LNCAP (cell line): ENCODE measurements at regions not wholly inside any gene's neighbourhood (a gene's known extent, or its start where the extent isn't known, plus 50 kb on each side); places are given as distances from the start of the nearest gene placed in this dataset.

Experiments used
- TF ChIP-seq, protein P1 (sequence below): fragments of 450-650 bp; IDR thresholded peaks from 2 replicates; pipeline ENCODE4 v1.5.1; 2017; ENCODE audit warnings: mild to moderate bottlenecking

DNA sequence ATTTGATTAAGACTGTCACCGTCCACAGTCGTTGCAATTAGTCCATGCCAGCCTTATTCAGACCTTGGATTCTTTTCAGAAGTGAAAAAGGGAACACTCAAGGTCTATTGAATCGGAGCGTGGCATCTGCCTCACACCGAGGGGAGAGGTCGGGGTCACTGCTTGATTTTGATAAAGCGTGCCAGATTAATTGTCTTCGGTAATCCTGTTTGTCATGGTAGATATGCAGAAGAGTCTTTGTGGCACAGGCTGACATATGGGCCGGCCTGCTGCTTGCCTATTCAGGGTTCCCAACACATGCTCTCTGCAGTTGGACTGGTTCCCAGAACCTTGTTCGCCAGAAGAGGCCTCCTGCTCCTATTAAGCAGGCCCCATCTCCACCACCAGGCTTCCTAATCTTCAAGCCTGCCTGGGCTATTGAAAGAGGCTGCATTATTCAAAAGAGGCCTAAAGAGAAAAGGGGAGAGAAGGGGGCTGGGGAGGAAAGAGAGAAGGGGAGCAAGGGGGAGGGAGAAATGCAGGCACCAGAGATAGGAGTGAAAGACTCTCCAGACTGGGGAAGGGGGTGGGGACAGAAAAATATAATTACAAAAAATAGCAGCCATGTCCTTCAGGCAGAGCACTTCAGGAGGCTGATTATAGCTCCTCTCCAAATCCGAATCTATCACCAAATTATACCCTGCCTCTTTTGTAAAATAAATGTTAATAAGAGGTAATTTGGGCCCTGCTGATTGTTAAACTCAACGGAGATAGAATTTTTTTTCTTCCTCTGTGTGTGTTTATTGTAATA is 611.3 kb downstream of the HDGFL1 start:
- TF ChIP-seq, protein P1, sequence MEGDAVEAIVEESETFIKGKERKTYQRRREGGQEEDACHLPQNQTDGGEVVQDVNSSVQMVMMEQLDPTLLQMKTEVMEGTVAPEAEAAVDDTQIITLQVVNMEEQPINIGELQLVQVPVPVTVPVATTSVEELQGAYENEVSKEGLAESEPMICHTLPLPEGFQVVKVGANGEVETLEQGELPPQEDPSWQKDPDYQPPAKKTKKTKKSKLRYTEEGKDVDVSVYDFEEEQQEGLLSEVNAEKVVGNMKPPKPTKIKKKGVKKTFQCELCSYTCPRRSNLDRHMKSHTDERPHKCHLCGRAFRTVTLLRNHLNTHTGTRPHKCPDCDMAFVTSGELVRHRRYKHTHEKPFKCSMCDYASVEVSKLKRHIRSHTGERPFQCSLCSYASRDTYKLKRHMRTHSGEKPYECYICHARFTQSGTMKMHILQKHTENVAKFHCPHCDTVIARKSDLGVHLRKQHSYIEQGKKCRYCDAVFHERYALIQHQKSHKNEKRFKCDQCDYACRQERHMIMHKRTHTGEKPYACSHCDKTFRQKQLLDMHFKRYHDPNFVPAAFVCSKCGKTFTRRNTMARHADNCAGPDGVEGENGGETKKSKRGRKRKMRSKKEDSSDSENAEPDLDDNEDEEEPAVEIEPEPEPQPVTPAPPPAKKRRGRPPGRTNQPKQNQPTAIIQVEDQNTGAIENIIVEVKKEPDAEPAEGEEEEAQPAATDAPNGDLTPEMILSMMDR = no peak

DNA sequence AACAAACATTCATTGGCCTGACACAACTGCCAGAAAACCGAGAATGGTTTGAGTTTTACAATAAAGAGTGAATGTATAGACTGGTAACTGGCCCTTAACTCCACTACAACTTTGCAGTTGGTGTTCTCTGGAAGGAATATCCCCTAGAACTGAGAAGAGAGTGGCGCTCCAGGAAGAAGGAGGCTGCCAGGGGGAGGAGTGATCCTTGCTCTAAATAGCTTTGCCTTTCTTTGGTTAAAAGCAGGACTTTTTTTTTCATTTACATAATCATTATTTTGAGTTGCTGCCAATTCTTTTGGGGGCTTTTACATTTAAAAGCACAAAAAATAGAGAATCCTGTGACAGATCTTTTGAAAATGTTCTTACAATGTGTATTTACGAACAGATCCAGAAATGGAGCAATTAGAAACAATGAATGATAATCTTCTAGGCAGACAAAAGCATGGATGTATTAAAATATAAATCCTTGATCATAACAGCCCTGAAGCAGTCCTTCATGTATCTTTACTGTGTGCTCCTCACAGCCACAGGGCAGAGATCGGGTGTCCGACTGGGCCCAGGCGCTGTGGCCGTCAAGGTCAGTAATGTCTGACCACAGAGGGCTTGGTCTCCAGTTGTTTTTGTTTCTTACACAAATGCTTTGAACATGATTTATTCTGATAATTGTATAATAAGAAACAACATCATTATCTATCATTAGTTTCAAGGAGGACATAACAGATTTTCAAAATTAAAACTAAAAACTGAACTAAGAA is 612.2 kb downstream of the HDGFL1 start:
- TF ChIP-seq, protein P1 = no peak

- TF ChIP-seq, protein P1 = no peak
Measured at GRCh38 chr6:23183846-23184245, 614.5 kb downstream of the HDGFL1 start.

GRCh38 chr6:23184351-23184750 is 615.0 kb downstream of the HDGFL1 start:
- TF ChIP-seq, protein P1 = no peak

GRCh38 chr6:23195487-23195886 is 626.1 kb downstream of the HDGFL1 start:
- TF ChIP-seq, protein P1 = no peak

DNA sequence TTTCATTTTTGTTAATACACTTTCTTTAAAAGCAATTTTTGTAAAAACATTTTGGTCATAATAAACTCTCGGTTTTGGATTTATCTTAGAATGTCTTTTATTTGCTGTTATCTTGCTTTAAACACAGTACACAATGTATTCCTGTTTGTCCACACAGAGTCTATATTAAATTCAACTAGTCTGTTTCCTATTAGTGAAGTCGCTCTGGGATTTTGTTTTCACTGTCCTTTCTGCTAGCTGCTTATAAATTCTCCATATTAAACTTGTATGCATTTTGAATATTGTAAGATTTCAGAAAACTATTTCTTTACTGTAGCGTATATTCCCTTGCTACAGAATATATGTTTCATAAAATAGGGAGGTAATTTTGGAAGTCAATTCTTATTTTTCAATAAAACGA is 630.2 kb downstream of the HDGFL1 start:
- TF ChIP-seq, protein P1 = no peak

- TF ChIP-seq, protein P1 = no peak
Measured at GRCh38 chr6:23200946-23201345, 631.6 kb downstream of the HDGFL1 start.
